ENCODE measurements at regions not wholly inside any gene's neighbourhood (a gene's known extent, or its start where the extent isn't known, plus 50 kb on each side); places are given as distances from the start of the nearest gene placed in this dataset.
"Not testable (repeated sequence)": the region's sequence is repeated elsewhere in the genome, so short reads cannot be mapped to it uniquely, and the experiment has no call there.

DNA sequence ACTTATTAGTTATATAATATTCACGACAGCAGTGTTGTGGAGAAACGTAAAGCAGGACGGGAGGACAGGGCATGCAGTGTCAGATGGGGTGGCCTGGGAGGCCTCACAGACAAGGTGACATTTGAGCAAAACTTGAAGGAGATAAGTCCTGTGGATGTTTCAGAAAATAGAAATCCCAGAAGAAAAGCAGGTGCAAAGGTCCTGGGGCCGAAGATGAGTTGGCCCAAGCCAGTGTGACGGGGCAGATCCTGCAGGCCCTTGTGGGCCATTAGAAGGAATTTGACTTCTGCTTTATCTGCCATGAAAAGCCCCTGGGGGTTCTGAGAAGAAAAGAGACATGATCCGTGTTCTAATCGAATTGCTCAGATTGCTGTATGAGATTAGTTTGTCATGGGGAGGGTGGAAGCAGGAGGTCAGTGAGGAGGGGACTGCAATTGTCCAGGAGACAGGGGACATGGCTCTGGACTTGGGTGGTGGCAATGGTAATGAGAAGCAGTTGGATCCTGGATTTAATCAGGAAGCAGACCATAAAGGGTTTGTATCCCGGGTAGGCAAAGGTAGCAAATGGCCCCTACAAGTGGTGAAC, 437.4 kb upstream of the SULF2 start:
- FAIRE-seq: no peak

DNA sequence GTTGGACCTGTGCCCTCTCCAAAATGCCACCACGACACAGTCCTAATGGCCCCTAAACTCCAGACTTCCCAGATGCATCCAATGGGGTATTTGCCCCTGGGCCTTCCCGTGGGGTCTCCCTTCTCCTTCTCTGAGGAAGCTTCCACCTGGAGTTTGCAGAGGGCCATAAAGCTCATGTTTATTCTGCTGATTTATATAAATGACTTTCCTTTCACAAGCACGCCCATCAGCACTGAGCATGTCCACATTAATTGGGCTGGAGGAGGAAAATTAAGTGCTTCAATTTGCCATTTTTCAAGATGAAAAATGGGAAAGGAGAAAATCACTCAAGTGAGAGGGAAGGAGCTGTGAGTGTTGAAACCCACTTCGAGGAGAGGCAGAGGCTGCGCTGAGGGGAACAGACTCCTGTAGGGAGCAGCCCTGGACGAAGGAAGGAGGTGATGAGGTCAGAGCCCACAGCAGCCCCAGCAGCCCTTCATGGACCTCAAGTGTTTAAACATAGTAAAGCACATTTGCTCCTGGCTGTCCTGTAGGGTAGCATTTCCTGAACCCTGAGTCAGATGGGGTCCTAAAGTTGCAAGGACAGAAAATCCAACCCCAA, 434.9 kb upstream of the SULF2 start:
- no peak for DNase-seq (ENCODE audit: low spot score in 2 of 2)
- FAIRE-seq: no peak

More for the DNA sequence above, 437.4 kb upstream of the SULF2 start:
- DNase-seq (ENCODE audit: low spot score in 2 of 2): no peak

DNA sequence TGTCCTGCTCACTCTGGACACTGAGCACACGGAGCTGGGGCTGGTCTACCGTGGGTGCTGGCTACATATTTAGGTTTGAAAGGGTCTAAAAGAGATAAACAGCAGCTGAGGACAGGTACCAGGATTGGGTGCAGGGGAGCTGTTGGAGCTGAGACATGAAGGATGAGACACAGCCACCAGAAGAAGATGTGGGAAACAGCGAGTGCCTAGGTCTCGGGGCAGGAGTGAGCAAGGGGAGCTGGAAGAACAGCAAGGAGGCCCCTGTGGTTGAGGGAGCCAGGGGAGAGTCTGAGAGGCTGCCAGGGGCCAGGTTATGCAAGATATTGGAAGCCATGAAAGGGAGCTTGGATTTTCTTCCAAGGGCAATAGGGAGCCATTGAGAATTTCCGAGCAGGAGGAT, 434.0 kb upstream of the SULF2 start:
- FAIRE-seq: no peak
- DNase-seq (ENCODE audit: low spot score in 2 of 2): no peak

DNA sequence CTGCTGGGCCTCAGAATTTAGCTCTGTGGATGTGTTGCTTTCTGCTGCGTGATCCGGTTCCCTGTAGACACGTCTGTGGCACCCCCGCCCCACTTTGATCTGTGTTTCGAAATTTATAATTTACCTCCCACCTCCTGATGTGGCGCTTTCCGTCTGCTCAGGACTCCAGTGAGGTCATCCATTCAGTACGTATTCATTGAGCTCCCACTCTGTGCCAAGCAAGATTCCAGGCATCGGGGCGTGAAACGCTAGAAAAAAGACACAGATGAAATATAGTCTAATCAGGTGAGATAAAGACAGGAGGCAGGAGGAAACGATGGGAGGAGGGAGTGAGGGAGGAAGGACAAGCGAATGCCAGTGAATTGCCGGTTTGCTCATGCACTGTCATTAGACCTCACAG, 431.9 kb upstream of the SULF2 start:
- no peak for DNase-seq (ENCODE audit: low spot score in 2 of 2)

DNA sequence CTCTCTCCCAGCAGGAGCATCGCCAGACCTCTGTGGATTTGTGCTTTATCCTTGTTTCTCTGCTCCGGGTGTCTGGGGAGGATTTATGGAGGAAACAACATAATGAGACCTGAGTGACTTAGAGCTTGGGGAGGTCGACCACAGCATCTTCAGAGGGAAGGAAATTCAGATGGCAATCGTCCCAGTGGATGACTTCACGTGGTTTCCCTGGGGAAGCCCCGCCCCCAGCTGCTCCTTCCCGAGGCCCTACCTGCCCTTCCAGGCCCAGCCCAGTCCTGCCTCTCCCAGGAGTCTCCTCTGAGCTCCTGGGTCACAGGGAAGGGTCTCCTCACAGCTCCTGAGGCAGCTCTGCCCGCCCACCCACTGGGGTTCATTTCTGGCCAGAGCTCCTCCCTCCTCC, 430.3 kb upstream of the SULF2 start:
- DNase-seq (ENCODE audit: low spot score in 2 of 2): no peak
- no peak for FAIRE-seq

More for the DNA sequence above, 431.9 kb upstream of the SULF2 start:
- no peak for FAIRE-seq

DNA sequence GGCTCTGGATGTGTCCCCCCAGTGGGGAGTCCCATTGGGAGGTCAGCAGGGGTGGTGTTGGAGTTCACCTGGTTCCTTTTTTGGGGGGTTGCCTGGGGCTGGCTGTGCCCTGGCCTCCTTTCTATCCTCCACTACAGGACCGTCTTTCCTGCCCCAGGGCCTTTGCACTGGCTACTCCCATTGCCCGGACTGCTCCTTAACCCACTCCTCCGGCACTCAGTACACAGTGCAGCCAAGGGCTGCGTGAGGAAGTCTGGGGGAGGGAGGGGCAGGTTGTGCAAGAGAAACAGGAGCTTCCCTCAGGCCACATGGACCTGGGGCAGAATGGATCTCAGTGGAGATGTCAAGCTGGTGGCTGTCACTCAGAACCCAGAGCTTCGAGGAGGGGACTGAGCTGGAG, 429.3 kb upstream of the SULF2 start:
- no peak for DNase-seq (ENCODE audit: low spot score in 2 of 2)

DNA sequence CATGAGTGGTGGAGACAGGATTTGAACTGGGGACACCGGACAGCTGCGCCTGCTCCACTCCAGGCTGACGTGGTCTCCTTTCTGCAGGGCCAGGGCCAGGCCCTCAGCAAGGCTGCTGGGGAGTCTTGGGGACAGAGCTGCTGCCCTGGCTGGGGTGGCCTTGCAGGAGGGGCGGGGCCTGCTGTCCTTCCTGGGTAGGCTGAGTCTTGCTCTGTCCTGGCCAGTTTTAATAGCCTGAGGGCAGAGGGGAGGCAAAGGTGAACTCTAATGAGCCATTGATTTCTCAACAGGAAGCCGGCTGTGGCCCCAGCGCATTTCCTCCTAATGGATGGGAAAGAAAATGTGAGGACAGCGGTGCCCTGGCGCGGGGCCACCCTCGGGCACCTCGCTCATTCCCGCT, 428.4 kb upstream of the SULF2 start:
- not testable (repeated sequence) for FAIRE-seq; DNase-seq (ENCODE audit: low spot score in 2 of 2)

More for the DNA sequence above, 429.3 kb upstream of the SULF2 start:
- no peak for FAIRE-seq

DNA sequence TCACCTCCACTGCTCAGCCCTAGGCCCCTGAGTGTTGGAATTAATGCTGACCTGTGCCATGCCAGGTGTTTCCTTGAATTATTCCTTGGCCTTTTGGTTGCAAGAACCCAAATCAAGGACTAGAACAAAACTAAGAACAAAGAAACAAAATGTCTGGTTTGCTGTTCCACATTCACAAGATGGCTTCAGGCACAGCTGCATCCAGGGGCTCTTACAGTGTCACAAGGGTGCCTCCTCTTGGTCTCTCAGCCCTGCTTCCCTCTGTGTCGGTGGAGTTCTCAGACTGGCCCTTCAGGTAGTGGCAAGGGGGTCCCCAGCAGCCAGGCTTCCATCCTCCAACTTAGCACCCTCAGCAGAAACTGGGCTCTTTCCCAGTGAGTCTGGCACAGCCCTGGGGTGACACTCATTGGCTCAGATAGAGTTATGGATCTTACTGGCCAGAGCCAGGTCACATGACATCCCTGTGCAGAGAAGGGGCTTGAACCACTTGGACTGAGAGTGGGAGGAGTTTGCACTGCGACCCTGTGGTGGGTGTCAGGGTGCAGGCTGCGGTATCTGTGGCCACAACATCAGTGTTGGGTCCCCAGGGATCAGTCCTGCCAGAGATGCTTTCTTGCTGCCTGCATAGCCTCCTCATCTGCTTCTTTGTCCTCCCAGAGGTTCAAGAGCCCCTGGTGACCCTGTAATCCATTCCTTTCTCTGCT, 427.7 kb upstream of the SULF2 start:
- FAIRE-seq (no peak), DNase-seq (ENCODE audit: low spot score in 2 of 2) (no peak)

DNA sequence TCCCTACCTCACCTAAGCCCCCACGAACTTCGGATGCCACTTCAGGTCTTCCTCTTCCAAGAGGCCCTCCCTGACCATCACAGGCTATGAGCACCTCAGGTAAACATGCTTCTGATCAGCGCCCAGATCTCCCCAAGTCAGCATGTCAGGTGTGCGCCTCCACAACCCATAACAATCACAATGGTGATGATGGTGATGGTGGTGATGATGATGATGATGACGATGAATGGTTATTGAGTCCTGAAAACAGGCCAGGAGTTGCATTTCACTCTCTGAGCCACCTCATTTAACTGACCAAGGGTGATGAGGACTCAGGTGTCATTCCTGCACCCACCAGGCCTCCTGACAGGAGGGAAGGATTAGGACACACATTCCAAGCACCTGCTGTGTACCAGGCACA, 426.6 kb upstream of the SULF2 start:
- no peak for DNase-seq (ENCODE audit: low spot score in 2 of 2)
- FAIRE-seq: no peak

DNA sequence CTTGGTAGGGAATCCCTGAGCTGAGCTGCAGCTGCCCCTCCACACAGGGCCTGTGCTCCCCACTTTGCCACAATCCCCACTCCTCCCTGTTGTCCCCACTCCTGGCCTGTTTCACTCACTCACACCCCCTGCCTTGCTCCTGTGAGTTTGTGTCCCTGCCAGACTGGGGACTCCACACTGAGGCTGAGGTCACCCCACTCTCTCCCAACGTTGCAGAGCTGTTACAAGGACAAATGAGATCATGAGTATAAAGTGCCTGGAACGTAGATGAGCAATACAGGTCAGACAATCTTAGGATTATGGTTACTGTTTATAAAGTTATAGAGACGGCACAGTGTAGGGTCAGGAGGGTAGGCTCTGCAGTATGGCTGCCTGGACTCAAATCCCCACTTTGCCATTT, 426.0 kb upstream of the SULF2 start:
- no peak for DNase-seq (ENCODE audit: low spot score in 2 of 2)
- no peak for FAIRE-seq

DNA sequence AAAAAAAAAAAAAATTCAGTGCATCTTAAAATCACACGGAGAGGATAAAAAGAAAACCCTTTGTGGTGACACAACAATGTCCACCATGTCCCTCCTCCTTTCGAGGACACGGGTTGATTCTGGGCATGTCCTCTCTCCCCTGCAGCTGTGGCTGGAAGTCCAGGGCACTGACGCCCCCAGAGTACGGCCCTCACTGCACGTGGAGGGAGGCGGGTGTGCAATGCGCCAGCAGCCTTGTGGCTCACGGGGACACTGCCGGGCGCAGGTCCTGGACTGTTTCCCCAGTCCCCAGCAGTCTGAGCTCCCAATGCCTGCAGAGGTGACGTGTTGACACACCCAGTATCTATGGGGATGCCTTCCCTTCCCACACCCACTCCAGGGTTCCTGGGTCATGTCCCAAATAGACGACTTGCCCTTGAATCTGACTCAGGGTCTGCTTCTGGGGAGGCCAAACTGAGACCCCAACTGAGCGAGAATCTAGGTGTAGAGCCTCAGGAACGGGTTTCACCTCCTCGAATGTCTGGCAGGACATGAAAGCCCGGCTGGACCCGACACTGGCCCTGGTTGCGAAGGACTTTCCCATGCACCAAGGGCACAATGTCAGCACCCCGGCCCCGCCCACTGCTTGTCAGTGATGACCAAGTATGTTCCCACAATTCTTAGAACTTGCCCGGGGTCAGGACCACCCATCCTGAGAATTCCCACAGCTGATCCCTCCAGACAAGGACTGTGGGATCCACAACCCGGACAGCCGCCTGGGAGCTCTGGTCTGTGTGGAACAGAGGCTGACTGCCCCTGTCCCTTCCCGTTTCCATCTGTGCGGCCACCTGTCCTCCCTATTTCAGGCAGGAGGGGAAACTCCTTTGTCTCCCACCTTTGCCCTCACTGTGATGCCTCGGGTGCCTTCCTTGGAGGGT, 425.1 kb upstream of the SULF2 start:
- DNase-seq (ENCODE audit: low spot score in 2 of 2) (no peak), FAIRE-seq (no peak)

DNA sequence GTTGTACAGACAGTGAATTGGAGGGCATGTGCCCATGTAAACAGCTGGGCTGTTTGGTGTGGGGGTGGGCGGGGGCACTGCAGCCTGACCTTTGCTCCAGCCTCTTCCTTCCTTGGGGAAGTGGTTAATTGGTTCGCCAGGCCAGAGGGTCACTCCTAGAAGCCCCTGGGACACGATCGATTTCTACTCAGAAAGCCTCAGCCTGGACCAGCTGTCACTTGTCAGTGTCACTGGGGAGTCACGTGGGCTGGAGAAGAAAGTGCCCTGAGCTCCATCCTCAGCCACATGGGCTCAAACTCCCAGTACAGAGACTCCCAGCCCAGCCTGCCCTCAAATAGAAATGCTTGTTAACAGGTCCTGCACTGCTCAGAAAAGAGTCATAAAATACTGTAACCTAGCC, 423.8 kb upstream of the SULF2 start:
- no peak for FAIRE-seq
- no peak for DNase-seq (ENCODE audit: low spot score in 2 of 2)

DNA sequence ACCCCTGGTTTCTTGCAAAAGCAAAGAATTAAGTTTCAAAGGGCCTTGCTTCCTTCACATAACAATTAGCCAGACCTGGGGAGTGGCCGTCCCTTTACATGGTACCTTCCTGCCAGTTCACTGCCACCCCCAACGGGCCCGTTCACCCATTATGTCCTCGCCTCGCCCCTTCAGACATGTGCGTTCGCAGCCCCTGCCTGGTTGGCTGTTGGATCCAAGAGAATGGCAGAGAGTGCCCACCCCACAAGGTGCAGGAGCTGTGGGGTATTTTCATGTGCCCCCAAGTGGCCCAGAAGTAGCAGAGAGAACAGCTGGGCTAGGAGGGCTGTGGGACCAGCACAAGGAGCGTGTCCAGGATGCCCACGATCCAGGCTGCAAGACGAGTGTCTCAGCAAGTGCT, 422.9 kb upstream of the SULF2 start:
- FAIRE-seq (no peak), DNase-seq (ENCODE audit: low spot score in 2 of 2) (no peak)

DNA sequence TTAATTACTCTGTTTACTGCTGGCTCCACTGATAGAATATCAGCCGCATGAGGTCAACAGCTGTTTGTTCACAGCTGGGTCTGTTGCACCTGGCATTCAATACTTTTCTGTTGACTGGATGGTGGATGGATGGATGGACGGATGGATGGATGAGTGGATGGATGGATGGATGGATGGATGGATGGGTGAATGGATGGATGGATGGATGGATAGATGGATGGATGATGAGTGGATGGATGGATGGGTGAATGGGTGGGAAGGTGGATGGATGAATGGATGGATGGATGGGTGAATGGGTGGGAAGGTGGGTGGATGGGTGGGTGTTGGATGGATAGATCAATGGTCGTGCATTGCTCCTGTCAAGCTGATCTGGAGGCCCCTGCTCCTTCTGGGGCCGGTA, 422.2 kb upstream of the SULF2 start:
- DNase-seq (ENCODE audit: low spot score in 2 of 2) (no peak), FAIRE-seq (no peak)

DNA sequence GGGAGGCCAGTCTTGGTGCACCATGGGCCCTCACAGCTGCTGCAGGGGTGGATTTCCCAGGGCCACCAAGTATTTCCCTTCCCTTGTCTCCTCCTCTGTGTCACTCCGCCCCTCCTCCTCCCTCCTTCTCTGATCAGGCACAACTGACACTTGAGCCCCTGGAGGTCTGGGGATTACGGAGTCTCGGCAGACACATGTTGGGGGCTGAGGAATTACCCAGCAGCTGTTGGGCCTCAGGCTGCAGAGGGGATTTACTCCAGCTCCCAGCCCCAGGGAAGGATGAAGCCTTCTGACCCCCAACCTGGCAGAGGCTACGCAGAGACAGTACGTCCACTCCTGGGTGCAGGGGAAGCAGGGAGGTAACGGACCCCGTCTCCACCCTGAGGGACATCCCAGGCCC, 420.5 kb upstream of the SULF2 start:
- FAIRE-seq: no peak
- DNase-seq (ENCODE audit: low spot score in 2 of 2): no peak

DNA sequence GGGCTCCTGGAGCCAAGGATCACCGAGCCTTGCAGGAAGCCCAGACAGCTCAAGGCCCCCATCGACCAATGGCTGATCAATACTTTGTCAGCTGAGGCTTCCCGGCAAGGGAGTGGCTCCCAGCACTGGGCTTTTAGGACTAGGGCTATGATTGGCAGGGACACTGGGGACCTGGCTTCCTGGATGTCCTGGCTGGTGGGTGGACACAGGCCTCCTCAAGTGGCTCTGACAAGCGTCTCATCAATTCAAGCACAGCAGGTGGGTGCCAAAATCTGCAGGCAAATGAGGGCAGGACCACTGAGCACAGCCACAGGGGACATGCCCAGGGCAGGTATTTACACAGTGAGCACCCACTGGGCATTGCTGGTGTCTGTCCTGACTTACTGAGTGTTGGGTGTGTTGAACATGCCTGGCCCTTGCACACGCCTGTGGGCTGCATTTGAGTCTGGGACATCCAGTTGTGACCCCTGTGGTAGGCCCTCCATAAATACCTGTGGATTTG, 420.1 kb upstream of the SULF2 start:
- FAIRE-seq (no peak), DNase-seq (ENCODE audit: low spot score in 2 of 2) (no peak)

DNA sequence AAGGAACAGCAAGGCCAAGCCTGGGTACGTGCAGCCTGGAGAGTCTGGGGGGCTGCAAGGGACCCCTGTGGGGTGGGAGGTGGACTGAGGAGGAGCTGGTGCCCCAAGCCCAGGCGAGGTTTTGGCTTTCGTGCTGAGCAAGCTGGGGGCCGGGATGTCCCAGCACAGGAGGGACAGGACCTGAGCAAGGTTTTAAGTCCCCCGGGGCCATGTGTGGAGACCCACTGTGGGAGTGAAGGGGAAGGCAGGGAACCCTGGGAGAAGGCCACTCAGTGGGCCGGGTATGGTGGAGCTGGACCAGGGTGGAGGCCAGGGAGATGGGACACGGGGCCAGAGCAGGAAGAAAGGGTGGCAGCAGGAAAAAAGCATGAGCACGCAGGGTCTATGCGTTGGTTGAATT, 419.2 kb upstream of the SULF2 start:
- no peak for FAIRE-seq
- no peak for DNase-seq (ENCODE audit: low spot score in 2 of 2)

DNA sequence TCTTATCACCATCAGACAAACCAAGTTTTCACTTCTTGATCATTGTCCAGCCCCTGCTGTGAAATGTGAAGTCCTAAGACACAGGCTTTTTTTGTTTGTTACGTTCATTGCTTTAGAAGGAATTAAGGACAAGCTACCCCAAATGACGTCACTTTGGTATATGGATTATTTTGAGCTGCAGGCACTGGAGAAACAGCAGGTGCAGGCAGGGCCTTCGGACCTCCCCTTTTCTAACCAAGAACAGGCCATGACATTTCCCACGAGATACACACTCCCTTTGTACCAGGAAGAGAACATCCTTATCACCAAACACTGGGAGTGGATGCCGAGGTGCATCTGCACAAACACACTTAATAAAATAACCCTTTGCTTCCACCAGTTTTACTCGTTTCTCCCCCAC, 418.0 kb upstream of the SULF2 start:
- FAIRE-seq: no peak
- DNase-seq (ENCODE audit: low spot score in 2 of 2): no peak

DNA sequence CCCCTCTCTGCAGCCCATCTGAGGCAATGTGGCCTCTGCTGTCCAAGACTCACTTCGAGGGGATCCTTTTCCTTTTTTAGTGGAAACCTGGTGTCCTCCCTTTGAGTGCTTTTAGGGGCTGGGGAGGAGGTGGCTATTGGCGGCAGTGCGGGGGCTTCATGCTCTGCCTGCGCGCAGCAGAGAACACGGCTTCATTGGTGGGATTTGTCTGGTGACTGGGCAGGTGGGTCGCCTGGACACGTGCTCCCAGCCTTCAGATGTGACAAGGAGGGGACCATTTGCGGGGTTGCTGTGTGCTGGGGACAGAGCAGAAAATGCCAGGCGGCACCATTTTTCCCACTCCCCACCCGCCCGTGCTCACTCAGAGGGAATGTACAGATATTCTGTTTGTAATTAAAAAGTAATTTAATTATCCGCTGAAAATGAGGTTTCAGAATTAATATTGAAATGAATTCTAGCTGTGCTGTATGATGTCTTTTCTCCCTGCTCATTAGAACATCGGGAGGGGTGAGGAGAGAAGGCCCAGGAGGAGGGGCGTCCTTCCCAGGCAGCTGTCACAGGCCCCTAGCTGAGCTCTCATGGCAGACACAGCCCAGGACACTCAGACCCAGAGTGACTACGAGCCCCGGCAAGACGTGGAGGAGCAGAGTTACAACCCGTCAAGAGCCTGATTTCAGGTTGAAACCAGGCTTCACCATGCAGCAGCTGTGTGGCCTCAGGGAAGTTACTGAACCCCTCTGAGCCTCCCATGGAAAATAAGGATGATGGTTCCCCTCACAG, 417.2 kb upstream of the SULF2 start:
- DNase-seq (ENCODE audit: low spot score in 2 of 2) (no peak), FAIRE-seq (no peak)

DNA sequence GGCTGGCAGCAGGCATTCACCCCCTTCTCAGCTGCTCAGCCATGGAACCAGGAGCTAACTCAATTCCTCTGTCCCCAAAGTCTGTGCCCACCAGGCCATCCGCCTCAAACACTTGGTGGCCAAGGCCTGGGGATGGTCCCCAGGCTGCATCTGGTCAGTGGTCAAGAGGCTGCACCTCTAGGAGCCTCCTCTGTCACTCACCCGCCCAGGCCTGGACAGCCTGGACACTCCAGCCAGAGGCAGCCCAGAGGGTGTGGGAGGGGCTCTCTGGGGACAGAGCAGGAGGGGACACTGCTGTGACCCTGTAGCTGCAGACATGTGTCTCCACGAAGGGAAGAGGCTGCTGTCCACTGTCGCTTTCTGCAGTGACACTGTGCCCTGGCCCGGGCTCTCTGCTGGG, 416.6 kb upstream of the SULF2 start:
- DNase-seq (ENCODE audit: low spot score in 2 of 2): no peak
- FAIRE-seq: no peak

All from frontal cortex (tissue), 3 donors.